ENCODE measurements at regions not wholly inside any gene's neighbourhood (a gene's known extent, or its start where the extent isn't known, plus 50 kb on each side); places are given as distances from the start of the nearest gene placed in this dataset.

DNA sequence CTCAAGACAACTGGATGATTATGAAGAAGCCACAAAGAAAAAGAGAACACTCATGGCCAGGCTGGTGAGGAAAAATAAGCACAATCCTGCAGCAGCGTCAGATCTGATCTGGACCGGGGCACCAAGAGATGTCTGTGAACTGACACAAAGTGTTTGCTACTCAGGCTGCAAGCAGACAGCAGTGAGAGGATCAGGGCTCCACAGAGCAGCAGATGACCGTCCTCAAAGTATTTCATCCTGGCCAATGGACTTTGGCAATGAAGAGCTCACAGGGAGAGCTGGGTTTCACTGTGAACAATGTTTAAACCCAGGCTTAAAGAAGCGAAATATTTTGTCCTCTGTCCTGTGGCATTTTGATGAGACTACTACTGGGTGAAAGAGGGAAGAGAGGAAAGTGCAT lies 299.2 kb downstream of the GPATCH2 start:
- Histone ChIP-seq H3K9me1 (ENCODE audit: insufficient read depth, low read length) (no peaks in the 10 kb centered on the region), H3K27ac (ENCODE audit: insufficient read depth, low read length) (no peak overlapping the region), H3K18ac (ENCODE audit: low read depth, low read length) (no peak overlapping the region), H2BK20ac (ENCODE audit: low read depth, low read length) (no peak overlapping the region), H2AFZ (replicated peaks; ENCODE audit: low read length, poor library complexity) (no peak overlapping the region), H4K91ac (ENCODE audit: insufficient read depth, low read depth, low read length) (no peak overlapping the region), H2AK5ac (ENCODE audit: low read depth, low read length) (no peak overlapping the region), H3K4me2 (ENCODE audit: low read depth, low read length) (peak overlapping the region; percentile 3; the same call in 1 of the 2 replicates), H4K8ac (ENCODE audit: low read depth in 2 of 2, low read length in 2 of 2) (no peak overlapping the region), H3K4me1 (ENCODE audit: control insufficient read depth, insufficient read depth, low read length) (peaks cover 1% of the 10 kb centered on the region; the same call in 1 of the 2 replicates), H2BK15ac (ENCODE audit: low read depth, low read length) (no peak overlapping the region), H3K9me3 (ENCODE audit: control insufficient read depth, insufficient read depth, low read length) (peaks cover 6% of the 10 kb centered on the region; the same call in 1 of the 2 replicates), H3K23ac (ENCODE audit: low read depth, low read length) (no peak overlapping the region), H2BK5ac (ENCODE audit: low read depth, low read length, poor library complexity, severe bottlenecking) (no peak overlapping the region), H3K9ac (ENCODE audit: low read depth, low read length) (no peak overlapping the region), H3K14ac (replicated peaks; ENCODE audit: low read depth, low read length) (no peak overlapping the region), H3K56ac (ENCODE audit: extremely low read depth, insufficient read depth, low read length) (no peak overlapping the region), H3K79me1 (ENCODE audit: low read depth in 1 of 2, low read length in 2 of 2) (no peaks in the 10 kb centered on the region), H3K4me3 (ENCODE audit: insufficient read depth, low read depth, low read length) (no peak overlapping the region), H4K20me1 (ENCODE audit: insufficient read depth, low read length) (no peaks in the 10 kb centered on the region), H3K27me3 (ENCODE audit: control insufficient read depth, insufficient read depth, low read length) (peaks cover 1% of the 10 kb centered on the region; the same call in 1 of the 2 replicates), H3K4ac (ENCODE audit: low read depth, low read length) (no peak overlapping the region), H3K36me3 (ENCODE audit: control insufficient read depth, insufficient read depth, low read length) (no peaks in the 10 kb centered on the region), H2BK120ac (ENCODE audit: low read depth, low read length) (no peak overlapping the region), H4K5ac (ENCODE audit: low read depth, low read length) (no peak overlapping the region; the same call in 1 of the 2 replicates), H2AK9ac (replicated peaks; ENCODE audit: low read depth, low read length, poor library complexity) (no peak overlapping the region)
- in situ Hi-C loops (cut with MboI; ENCODE audit: low sequenced_read_pairs) = no loop called here
- ChIA-PET CTCF (interaction anchor here (0.6 kb wide), 1 partner anchor 105 kb away, joined by 7 read pairs; no protein-coding TSS in a partner anchor), POLR2A (ENCODE audit: unreplicated experiment) (no interaction called here)
- intact Hi-C loops (cut with micrococcal nuclease) = no loop called here
- WGBS, 2 experiments (ENCODE audit: extremely low coverage in 2 of 2, insufficient read length in 1 of 2) = 20% methylated on average over 4 of the region's 4 CpGs; no CpG with 5 or more reads in 1 of the 2 experiments
- BruUV-seq (replicated peaks) = no TSS peak
- dilution Hi-C loops (cut with HindIII; ENCODE audit: low sequenced_read_pairs, unreplicated experiment) = no loop called here
- peak; percentile 46 for ATAC-seq (ENCODE audit: low read depth)
- no peak for TF ChIP-seq MXI1 (IDR thresholded peaks at IDR 0.05; ENCODE audit: borderline replicate concordance, low read depth, low read length)
- TF ChIP-seq BHLHE40 (IDR thresholded peaks at IDR 0.05; ENCODE audit: low read depth, low read length) = no peak
- no peak for TF ChIP-seq RFX5 (IDR thresholded peaks at IDR 0.05; ENCODE audit: low read depth, low read length)
- TF ChIP-seq CTCF (conservative IDR thresholded peaks at IDR 0.05; ENCODE audit: low read depth, low read length) = no peak
- TF ChIP-seq POLR2A (IDR thresholded peaks at IDR 0.05; ENCODE audit: low read depth, low read length) = no peak
- TF ChIP-seq CEBPB (IDR thresholded peaks at IDR 0.05; ENCODE audit: low read depth, low read length) = no peak
- TF ChIP-seq RAD21 (IDR thresholded peaks at IDR 0.05; ENCODE audit: low read length) = no peak
- TF ChIP-seq MAZ (IDR thresholded peaks at IDR 0.05; ENCODE audit: borderline replicate concordance, low read depth, low read length) = no peak
- no peak for TF ChIP-seq NFE2L2 (IDR thresholded peaks at IDR 0.05; ENCODE audit: low read depth, low read length)
- TF ChIP-seq RCOR1 (IDR thresholded peaks at IDR 0.05; ENCODE audit: insufficient replicate concordance, low read length) = no peak
- no peak for TF ChIP-seq CHD1 (IDR thresholded peaks at IDR 0.05; ENCODE audit: low read depth, low read length)
- TF ChIP-seq, protein P1, sequence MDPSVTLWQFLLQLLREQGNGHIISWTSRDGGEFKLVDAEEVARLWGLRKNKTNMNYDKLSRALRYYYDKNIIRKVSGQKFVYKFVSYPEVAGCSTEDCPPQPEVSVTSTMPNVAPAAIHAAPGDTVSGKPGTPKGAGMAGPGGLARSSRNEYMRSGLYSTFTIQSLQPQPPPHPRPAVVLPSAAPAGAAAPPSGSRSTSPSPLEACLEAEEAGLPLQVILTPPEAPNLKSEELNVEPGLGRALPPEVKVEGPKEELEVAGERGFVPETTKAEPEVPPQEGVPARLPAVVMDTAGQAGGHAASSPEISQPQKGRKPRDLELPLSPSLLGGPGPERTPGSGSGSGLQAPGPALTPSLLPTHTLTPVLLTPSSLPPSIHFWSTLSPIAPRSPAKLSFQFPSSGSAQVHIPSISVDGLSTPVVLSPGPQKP (IDR thresholded peaks at IDR 0.05; ENCODE audit: borderline replicate concordance, low read depth, low read length) = no peak
- TF ChIP-seq MAFK (IDR thresholded peaks at IDR 0.05; ENCODE audit: low read depth, low read length) = no peak
- TF ChIP-seq SMC3 (IDR thresholded peaks at IDR 0.05; ENCODE audit: low read depth, low read length) = no peak
- no peak for TF ChIP-seq FOS (IDR thresholded peaks at IDR 0.05; ENCODE audit: low read depth, low read length)
- TF ChIP-seq, protein P2, sequence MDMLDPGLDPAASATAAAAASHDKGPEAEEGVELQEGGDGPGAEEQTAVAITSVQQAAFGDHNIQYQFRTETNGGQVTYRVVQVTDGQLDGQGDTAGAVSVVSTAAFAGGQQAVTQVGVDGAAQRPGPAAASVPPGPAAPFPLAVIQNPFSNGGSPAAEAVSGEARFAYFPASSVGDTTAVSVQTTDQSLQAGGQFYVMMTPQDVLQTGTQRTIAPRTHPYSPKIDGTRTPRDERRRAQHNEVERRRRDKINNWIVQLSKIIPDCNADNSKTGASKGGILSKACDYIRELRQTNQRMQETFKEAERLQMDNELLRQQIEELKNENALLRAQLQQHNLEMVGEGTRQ (IDR thresholded peaks at IDR 0.05; ENCODE audit: low read depth, low read length) = no peak
- no peak for DNase-seq

Measured in IMR-90 (cell line).